Stimulated activated CD8-positive, alpha-beta memory T cell treated with anti-CD3 and anti-CD28 coated beads, Interleukin-12 subunit alpha, Interleukin-12 subunit beta, amount 100 ng/mL, for 1 hour (primary cell): ENCODE measurements at regions not wholly inside any gene's neighbourhood (a gene's known extent, or its start where the extent isn't known, plus 50 kb on each side); places are given as distances from the start of the nearest gene placed in this dataset.
"Not testable (repeated sequence)": the region's sequence is repeated elsewhere in the genome, so short reads cannot be mapped to it uniquely, and the experiment has no call there.

Experiments used
- DNase-seq: peaks from one replicate; pipeline ENCODE4 v3.0.0-alpha.2; 2020; ENCODE audit warnings: low read depth

- DNase-seq, result no peak
Observed at GRCh38 chr5:167336161-167336560, 955.3 kb upstream of the WWC1 start.

- DNase-seq, result no peak
Observed at GRCh38 chr5:167339205-167339604, 952.2 kb upstream of the WWC1 start.

- DNase-seq, result no peak
Observed at GRCh38 chr5:167346461-167346860, 945.0 kb upstream of the WWC1 start.

- no peak for DNase-seq
Observed at GRCh38 chr5:167348251-167348926, 943.1 kb upstream of the WWC1 start.

- DNase-seq, result no peak
Observed at GRCh38 chr5:167348980-167349379, 942.5 kb upstream of the WWC1 start.

GRCh38 chr5:167351316-167351715 lies 940.1 kb upstream of the WWC1 start:
- DNase-seq, result no peak

- no peak for DNase-seq
Observed at GRCh38 chr5:167352801-167353200, 938.6 kb upstream of the WWC1 start.

- DNase-seq, result no peak
Observed at GRCh38 chr5:167355346-167355745, 936.1 kb upstream of the WWC1 start.

GRCh38 chr5:167356374-167356773 lies 935.1 kb upstream of the WWC1 start:
- no peak for DNase-seq

GRCh38 chr5:167358868-167359492 lies 932.5 kb upstream of the WWC1 start:
- no peak for DNase-seq

GRCh38 chr5:167361795-167362194 lies 929.6 kb upstream of the WWC1 start:
- no peak for DNase-seq

- no peak for DNase-seq
Observed at GRCh38 chr5:167363065-167363464, 928.4 kb upstream of the WWC1 start.

- DNase-seq, result no peak
Observed at GRCh38 chr5:167375125-167375524, 916.3 kb upstream of the WWC1 start.

GRCh38 chr5:167378894-167379723 lies 912.3 kb upstream of the WWC1 start:
- DNase-seq, result no peak

GRCh38 chr5:167381457-167381856 lies 910.0 kb upstream of the WWC1 start:
- no peak for DNase-seq

GRCh38 chr5:167389537-167389936 lies 901.9 kb upstream of the WWC1 start:
- no peak for DNase-seq

- DNase-seq, result not testable (repeated sequence)
Observed at GRCh38 chr5:167391286-167391685, 900.2 kb upstream of the WWC1 start.

- no peak for DNase-seq
Observed at GRCh38 chr5:167392240-167392639, 899.2 kb upstream of the WWC1 start.

GRCh38 chr5:167393358-167393757 lies 898.1 kb upstream of the WWC1 start:
- no peak for DNase-seq

- DNase-seq, result no peak
Observed at GRCh38 chr5:167402671-167403070, 888.8 kb upstream of the WWC1 start.

- DNase-seq, result no peak
Observed at GRCh38 chr5:167406513-167406912, 884.9 kb upstream of the WWC1 start.

GRCh38 chr5:167412556-167412955 lies 878.9 kb upstream of the WWC1 start:
- no peak for DNase-seq

GRCh38 chr5:167413506-167413905 lies 877.9 kb upstream of the WWC1 start:
- DNase-seq, result no peak
